HepG2 (cell line): ENCODE measurements at regions not wholly inside any gene's neighbourhood (a gene's known extent, or its start where the extent isn't known, plus 50 kb on each side); places are given as distances from the start of the nearest gene placed in this dataset.

Experiments used
- ATAC-seq: fragments of 200-7000 bp; cut with Tn5 transposase; 3 replicates; pipeline ENCODE4 v1.9.1; 2020; ENCODE audit warnings: mild to moderate bottlenecking, moderate library complexity
- BruUV-seq: library from RNA; stranded (reverse); fragments of 400-500 nt; replicated peaks from 2 replicates; lab custom pipeline; 2021; lab: Mats Ljungman, UMichigan
- CTCF ChIA-PET: fragments of 300-600 bp; formaldehyde crosslinking; extraction: SDS; loops from one replicate; lab custom pipeline; 2021; ENCODE audit warnings: low total read pairs, inconsistent platforms, low intra/inter-chr PET ratio; lab: Yijun Ruan, JAX
- POLR2A ChIA-PET: fragments of 350-600 bp; sonication (Branson Sonifier 250); formaldehyde crosslinking; loops from one replicate; lab custom pipeline; 2020; ENCODE audit warnings: antibody characterized with exemption, inconsistent platforms; lab: Yijun Ruan, JAX
- DNase-seq: peaks from one replicate; pipeline ENCODE4 v3.0.0-alpha.2; 2015; ENCODE audit warnings: low spot score
- FAIRE-seq: peaks from 3 replicates; lab custom pipeline; 2011; peaks lifted over from hg19 to GRCh38; lab: Jason Lieb, UNC
- H2AFZ ChIP-seq: one replicate; pipeline ENCODE4 v1.6.1; 2011; ENCODE audit warnings: low read length, inconsistent platforms
- H3K27ac ChIP-seq: fragments of 300-600 bp; 3 replicates; pipeline ENCODE4 v1.8.0; 2011; ENCODE audit warnings: mixed run types, mild to moderate bottlenecking, mixed read lengths, low read length, inconsistent platforms; ENCODE audit not compliant: insufficient read depth; ENCODE audit errors: extremely low read length
- H3K27me3 ChIP-seq, 2 experiments: fragments of 200-600 bp in 1 of 2; 2 replicates in 1 of 2; 3 replicates in 1 of 2; pipeline versions ENCODE4 v1.6.0 to v1.8.0; 2011; ENCODE audit warnings: low read length in 2 of 2, mild to moderate bottlenecking in 2 of 2, moderate library complexity in 2 of 2, inconsistent platforms in 1 of 2; ENCODE audit not compliant: insufficient read depth in 2 of 2, control insufficient read depth in 1 of 2
- H3K36me3 ChIP-seq, 2 experiments: fragments of 200-600 bp in 1 of 2; replicated peaks in 1 of 2; 2 replicates in 1 of 2; 3 replicates in 1 of 2; pipeline versions ENCODE4 v1.5.1 to v1.8.0; 2011; ENCODE audit warnings: low read length in 2 of 2, inconsistent platforms in 1 of 2; ENCODE audit not compliant: insufficient read depth in 2 of 2, control insufficient read depth in 1 of 2
- H3K4me1 ChIP-seq: 2 replicates; pipeline ENCODE4 v1.5.1; 2012; ENCODE audit warnings: low read length, inconsistent platforms; ENCODE audit not compliant: insufficient read depth
- H3K4me2 ChIP-seq: 2 replicates; pipeline ENCODE4 v1.6.0; 2011; ENCODE audit warnings: low read depth, low read length, inconsistent platforms
- H3K4me3 ChIP-seq, 3 experiments: fragments of 200-600 bp in 1 of 3; sonication (generic), shearing (Covaris generic) in 1 of 3; replicated peaks in 1 of 3; 2 replicates each; pipeline ENCODE4 v1.5.1; 2011 to 2016; ENCODE audit warnings: low read length in 3 of 3, inconsistent platforms in 2 of 3, low read depth in 2 of 3, mild to moderate bottlenecking in 2 of 3, control low read depth in 1 of 3, mixed read lengths in 1 of 3; ENCODE audit not compliant: insufficient read depth in 1 of 3
- H3K79me2 ChIP-seq: one replicate; pipeline ENCODE4 v1.6.1; 2011; ENCODE audit warnings: low read length, inconsistent platforms; ENCODE audit not compliant: insufficient read depth
- H3K9ac ChIP-seq: 2 replicates; pipeline ENCODE4 v1.6.0; 2011; ENCODE audit warnings: mild to moderate bottlenecking, low read depth, low read length, inconsistent platforms; ENCODE audit not compliant: insufficient read depth
- H3K9me3 ChIP-seq: 2 replicates; pipeline ENCODE4 v1.5.1; 2012; ENCODE audit warnings: mild to moderate bottlenecking, low read length
- H4K20me1 ChIP-seq: 2 replicates; pipeline ENCODE4 v1.6.0; 2011; ENCODE audit warnings: inconsistent platforms, mild to moderate bottlenecking, low read length, moderate library complexity; ENCODE audit not compliant: insufficient read depth
- EHMT2 ChIP-seq: fragments of 200-600 bp; sonication (generic); IDR thresholded peaks from 2 replicates; pipeline ENCODE4 v1.7.0; 2017; ENCODE audit warnings: antibody characterized with exemption, low read depth, low read length, borderline replicate concordance
- ELF4 ChIP-seq: sonication (generic); formaldehyde crosslinking; IDR thresholded peaks from 2 replicates; pipeline ENCODE4 v1.5.0; 2020; ENCODE audit warnings: missing genetic modification reagents, mild to moderate bottlenecking, moderate library complexity, borderline replicate concordance
- HOXA3 ChIP-seq: sonication (generic); formaldehyde crosslinking; IDR thresholded peaks from 2 replicates; pipeline ENCODE4 v1.5.0; 2020; ENCODE audit warnings: missing genetic modification reagents
- LCORL ChIP-seq, 2 experiments: fragments of 450-650 bp in 1 of 2; sonication (generic) in 1 of 2; formaldehyde crosslinking in 1 of 2; IDR thresholded peaks; 2 replicates each; pipeline versions ENCODE4 v1.5.0 to v1.6.1; 2017 to 2020; ENCODE audit warnings: antibody characterized with exemption in 1 of 2, missing genetic modification reagents in 1 of 2
- MEIS1 ChIP-seq: sonication (generic); formaldehyde crosslinking; IDR thresholded peaks from 2 replicates; pipeline ENCODE4 v1.9.0; 2021; ENCODE audit warnings: mild to moderate bottlenecking, missing genetic modification reagents, moderate library complexity, borderline replicate concordance
- NCOA1 ChIP-seq: sonication (generic); formaldehyde crosslinking; IDR thresholded peaks from 2 replicates; pipeline ENCODE4 v1.9.0; 2021; ENCODE audit warnings: missing genetic modification reagents
- SOX5 ChIP-seq: IDR thresholded peaks from 2 replicates; pipeline ENCODE4 v1.6.1; 2016; ENCODE audit warnings: borderline replicate concordance
- SRSF4 ChIP-seq: fragments of 200-400 bp; formaldehyde crosslinking; IDR thresholded peaks from one replicate; pipeline ENCODE4 v1.6.1; 2018; ENCODE audit warnings: mild to moderate bottlenecking, low read depth, low read length, moderate library complexity; ENCODE audit not compliant: poor library complexity, severe bottlenecking
- STAT5B ChIP-seq: sonication (generic); formaldehyde crosslinking; IDR thresholded peaks from 2 replicates; pipeline ENCODE4 v1.4.0; 2020; ENCODE audit warnings: missing genetic modification reagents
- TEAD3 ChIP-seq: optimal IDR thresholded peaks from 2 replicates; pipeline ENCODE3; 2016; ENCODE audit warnings: borderline replicate concordance
- XRCC5 ChIP-seq: fragments of 200-400 bp; formaldehyde crosslinking; optimal IDR thresholded peaks from 2 replicates; pipeline ENCODE3; 2017; ENCODE audit warnings: mild to moderate bottlenecking, low read length
- ZNF264 ChIP-seq: sonication (generic); formaldehyde crosslinking; IDR thresholded peaks from 2 replicates; pipeline ENCODE4 v1.4.0; 2020; ENCODE audit warnings: missing genetic modification reagents
- WGBS: methylation state at CpG from one replicate; pipeline ENCODE4 v1.1.6; 2017; ENCODE audit warnings: low lambda C conversion rate; 5-methylcytosine and 5-hydroxymethylcytosine counted together
- in situ Hi-C: cut with HindIII; loops from 2 replicates; pipeline ENCODE4 v1.10.0; 2017; ENCODE audit warnings: low pct_unique_long_range_greater_than_20kb; ENCODE audit not compliant: extremely low pct_ligation_motif_present
- intact Hi-C: fragments of 100-400 bp; cut with micrococcal nuclease; formaldehyde crosslinking; loops from one replicate; pipeline ENCODE4 v1.10.0; 2022; ENCODE audit not compliant: unreplicated experiment
- TF ChIP-seq, protein P1 (sequence below): sonication (generic); formaldehyde crosslinking; IDR thresholded peaks from 2 replicates; pipeline ENCODE4 v1.5.0; 2020; ENCODE audit warnings: missing genetic modification reagents

DNA sequence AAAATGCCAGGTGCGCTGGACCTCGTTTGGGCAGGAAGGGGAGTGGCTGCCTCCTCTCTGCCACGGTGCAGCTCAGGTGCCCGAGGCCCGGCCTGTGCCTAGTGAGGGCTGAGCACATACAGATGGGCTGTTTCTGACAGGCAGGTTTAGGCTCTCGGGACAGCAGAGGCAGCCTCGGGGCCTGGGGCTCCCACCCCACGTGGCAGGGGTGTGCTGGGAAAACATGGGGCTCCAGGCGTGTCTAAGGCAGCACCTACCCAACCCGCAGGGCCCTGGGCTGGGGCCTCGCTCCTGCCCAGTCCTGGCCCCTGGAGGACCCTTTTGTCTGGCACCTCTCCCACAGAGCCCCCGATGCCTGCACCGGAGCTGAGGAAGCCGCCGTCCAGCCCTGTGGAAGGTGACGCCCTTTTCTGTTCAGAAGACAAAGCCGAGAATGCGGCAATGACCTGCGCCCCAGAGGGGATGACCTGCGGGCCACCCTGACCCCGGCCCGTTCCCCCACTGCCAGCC lies 76.4 kb upstream of the GALNT9 start:
- FAIRE-seq: no peak
- no peaks in the 10 kb centered on the region for H3K9me3 ChIP-seq
- no peaks in the 10 kb centered on the region for H3K79me2 ChIP-seq
- BruUV-seq: no TSS peak
- no peak for DNase-seq
- WGBS: 27% methylated on average over 5 of the region's 22 CpGs
- in situ Hi-C loops: no loop called here
- no peaks in the 10 kb centered on the region for H4K20me1 ChIP-seq
- no peak for ATAC-seq
- no peak overlapping the region for H2AFZ ChIP-seq
- H3K4me1 ChIP-seq: no peaks in the 10 kb centered on the region
- CTCF ChIA-PET: no interaction called here
- H3K4me2 ChIP-seq: no peak overlapping the region
- intact Hi-C loops: no loop called here
- no peak overlapping the region for H3K4me3 ChIP-seq
- POLR2A ChIA-PET: no interaction called here
- H3K27me3 ChIP-seq: peaks cover 33 to 88% of the 10 kb centered on the region in 2 experiments
- H3K27ac ChIP-seq: no peak overlapping the region
- H3K9ac ChIP-seq: no peak overlapping the region
- no peak for TF ChIP-seq ELF4
- TF ChIP-seq STAT5B: no peak
- no peak for TF ChIP-seq HOXA3 (CRISPR knock-in tag)
- TF ChIP-seq MEIS1 (CRISPR knock-in tag): no peak
- no peak for TF ChIP-seq NCOA1
- no peak for TF ChIP-seq SOX5
- no peak for TF ChIP-seq SRSF4
- no peak for TF ChIP-seq XRCC5
- no peak for TF ChIP-seq LCORL (IDR thresholded peaks at IDR 0.05)
- TF ChIP-seq LCORL (CRISPR knock-in tag; IDR thresholded peaks at IDR 0.05): no peak
- TF ChIP-seq ZNF264 (CRISPR knock-in tag): no peak
- TF ChIP-seq EHMT2: no peak
- no peak for TF ChIP-seq TEAD3 (CRISPR knock-in tag)
- TF ChIP-seq, protein P1, sequence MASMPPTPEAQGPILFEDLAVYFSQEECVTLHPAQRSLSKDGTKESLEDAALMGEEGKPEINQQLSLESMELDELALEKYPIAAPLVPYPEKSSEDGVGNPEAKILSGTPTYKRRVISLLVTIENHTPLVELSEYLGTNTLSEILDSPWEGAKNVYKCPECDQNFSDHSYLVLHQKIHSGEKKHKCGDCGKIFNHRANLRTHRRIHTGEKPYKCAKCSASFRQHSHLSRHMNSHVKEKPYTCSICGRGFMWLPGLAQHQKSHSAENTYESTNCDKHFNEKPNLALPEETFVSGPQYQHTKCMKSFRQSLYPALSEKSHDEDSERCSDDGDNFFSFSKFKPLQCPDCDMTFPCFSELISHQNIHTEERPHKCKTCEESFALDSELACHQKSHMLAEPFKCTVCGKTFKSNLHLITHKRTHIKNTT (CRISPR knock-in tag): no peak
- no peaks in the 10 kb centered on the region for H3K36me3 ChIP-seq
